Stimulated activated CD4-positive, alpha-beta T cell treated with anti-CD3 and anti-CD28 coated beads, Interleukin-12 subunit alpha, Interleukin-12 subunit beta, amount 100 ng/mL, for 24 hours (primary cell): ENCODE measurements at regions not wholly inside any gene's neighbourhood (a gene's known extent, or its start where the extent isn't known, plus 50 kb on each side); places are given as distances from the start of the nearest gene placed in this dataset.

Source experiments
- DNase-seq, 2 experiments: peaks; one replicate each; pipeline ENCODE4 v3.0.0-alpha.2; 2020; ENCODE audit warnings: low read depth in 2 of 2

GRCh38 chr2:128469875-128470274 is 151.2 kb upstream of the HS6ST1 start:
- DNase-seq, result no peak

- no peak for DNase-seq
These were observed 154.1 kb upstream of the HS6ST1 start for GRCh38 chr2:128472789-128473174.

GRCh38 chr2:128473175-128474035 is 154.7 kb upstream of the HS6ST1 start:
- peak; percentile 8 to 40 for DNase-seq

GRCh38 chr2:128474036-128474955 is 155.6 kb upstream of the HS6ST1 start:
- DNase-seq, result no peak

GRCh38 chr2:128474962-128475361 is 156.3 kb upstream of the HS6ST1 start:
- DNase-seq, result no peak

- no peak for DNase-seq
These were observed 157.0 kb upstream of the HS6ST1 start for GRCh38 chr2:128475427-128476211.

- no peak for DNase-seq
These were observed 158.6 kb upstream of the HS6ST1 start for GRCh38 chr2:128477026-128477820.

GRCh38 chr2:128477891-128478290 is 159.2 kb upstream of the HS6ST1 start:
- DNase-seq, result no peak

GRCh38 chr2:128485761-128486639 is 167.3 kb upstream of the HS6ST1 start:
- DNase-seq, result no peak

- no peak for DNase-seq
These were observed 168.1 kb upstream of the HS6ST1 start for GRCh38 chr2:128486640-128487375.

GRCh38 chr2:128487650-128488387 is 169.2 kb upstream of the HS6ST1 start:
- DNase-seq, result no peak

GRCh38 chr2:128488434-128488833 is 169.8 kb upstream of the HS6ST1 start:
- DNase-seq, result no peak

- DNase-seq, result no peak
These were observed 171.0 kb upstream of the HS6ST1 start for GRCh38 chr2:128489526-128490273.

GRCh38 chr2:128490321-128490720 is 171.7 kb upstream of the HS6ST1 start:
- no peak for DNase-seq

- DNase-seq, result no peak
These were observed 172.4 kb upstream of the HS6ST1 start for GRCh38 chr2:128490881-128491691.

GRCh38 chr2:128491692-128492244 is 173.1 kb upstream of the HS6ST1 start:
- DNase-seq, result no peak
